T-cell (primary cell): ENCODE measurements at regions not wholly inside any gene's neighbourhood (a gene's known extent, or its start where the extent isn't known, plus 50 kb on each side); places are given as distances from the start of the nearest gene placed in this dataset.
"Not testable (repeated sequence)": the region's sequence is repeated elsewhere in the genome, so short reads cannot be mapped to it uniquely, and the experiment has no call there.

Experiments
- ATAC-seq, 4 experiments: fragments of 200-7000 bp in 3 of 4; fragments of 150-1000 bp in 1 of 4; cut with Tn5 transposase; replicated peaks in 1 of 4; 1 replicate in 3 of 4; 2 replicates in 1 of 4; pipeline ENCODE4 v1.10.0; 2021; ENCODE audit warnings: moderate library complexity in 3 of 4, mild to moderate bottlenecking in 2 of 4, moderate number of reproducible peaks in 1 of 4
- CTCF ChIA-PET, 2 donors: fragments of 300-600 bp; sonication (Branson Sonifier 250); formaldehyde crosslinking; loops; one replicate each; lab custom pipeline; 2022; ENCODE audit warnings: antibody characterized with exemption in 2 of 2; lab: Charles Lee
- POLR2A ChIA-PET, 2 donors: fragments of 300-600 bp; sonication (Branson Sonifier 250); formaldehyde crosslinking; loops; one replicate each; lab custom pipeline; 2022; ENCODE audit warnings: antibody characterized with exemption in 2 of 2; lab: Charles Lee
- DNase-seq, 35 experiments: peaks; one replicate each; pipeline versions ENCODE4 v3.0.0 to v3.0.0-alpha.2; 2013 to 2023
- H3K27ac ChIP-seq: one replicate; pipeline ENCODE4 v1.5.1; 2013; ENCODE audit warnings: low read length
- H3K27me3 ChIP-seq, 2 experiments: replicated peaks in 1 of 2; 1 replicate in 1 of 2; 2 replicates in 1 of 2; pipeline versions ENCODE4 v1.6.1 to v1.7.0; 2013; ENCODE audit warnings: low read length in 1 of 2, mixed read lengths in 1 of 2; ENCODE audit not compliant: control insufficient read depth in 2 of 2, insufficient read depth in 2 of 2; ENCODE audit errors: extremely low read depth in 1 of 2
- H3K36me3 ChIP-seq, 2 donors: 1 replicate in 1 of 2; 2 replicates in 1 of 2; pipeline versions ENCODE4 v1.6.1 to v1.7.0; 2013; ENCODE audit warnings: low read length in 1 of 2; ENCODE audit not compliant: control insufficient read depth in 2 of 2, insufficient read depth in 1 of 2; ENCODE audit errors: extremely low read depth in 1 of 2
- H3K4me1 ChIP-seq, 2 experiments: 1 replicate in 1 of 2; 2 replicates in 1 of 2; pipeline versions ENCODE4 v1.6.1 to v1.7.0; 2013; ENCODE audit warnings: low read length in 2 of 2, mixed read lengths in 1 of 2; ENCODE audit not compliant: insufficient read depth in 2 of 2, control insufficient read depth in 1 of 2; ENCODE audit errors: extremely low read depth in 1 of 2
- H3K4me3 ChIP-seq, 2 donors: 1 replicate in 1 of 2; 2 replicates in 1 of 2; pipeline versions ENCODE4 v1.5.1 to v1.7.0; 2013; ENCODE audit warnings: mild to moderate bottlenecking in 2 of 2, low read length in 1 of 2, moderate library complexity in 1 of 2; ENCODE audit not compliant: control insufficient read depth in 1 of 2; ENCODE audit errors: extremely low read depth in 1 of 2
- H3K9me3 ChIP-seq: 2 replicates; pipeline ENCODE4 v1.7.0; 2013
- H3K27ac Mint-ChIP-seq, 2 donors: one replicate each; pipeline ENCODE4 v1.8.0; 2020 to 2021; ENCODE audit warnings: mild to moderate bottlenecking in 2 of 2, mixed read lengths in 2 of 2
- H3K27me3 Mint-ChIP-seq, 2 donors: one replicate each; pipeline ENCODE4 v1.8.0; 2021 to 2022; ENCODE audit warnings: mixed read lengths in 2 of 2
- H3K36me3 Mint-ChIP-seq: one replicate; pipeline ENCODE4 v1.8.0; 2021; ENCODE audit warnings: mixed read lengths
- H3K4me1 Mint-ChIP-seq, 3 donors: one replicate each; pipeline ENCODE4 v1.8.0; 2020 to 2022; ENCODE audit warnings: mixed read lengths in 3 of 3, mild to moderate bottlenecking in 1 of 3
- H3K4me3 Mint-ChIP-seq, 3 donors: one replicate each; pipeline ENCODE4 v1.8.0; 2020 to 2022; ENCODE audit warnings: mild to moderate bottlenecking in 3 of 3, mixed read lengths in 3 of 3, moderate library complexity in 3 of 3
- H3K9me3 Mint-ChIP-seq, 3 donors: one replicate each; pipeline ENCODE4 v1.8.0; 2020 to 2022; ENCODE audit warnings: mixed read lengths in 3 of 3
- WGBS: methylation state at CpG from one replicate; pipeline ENCODE4 v1.1.5; 2013; ENCODE audit warnings: missing lambda C conversion rate; ENCODE audit not compliant: insufficient coverage; 5-methylcytosine and 5-hydroxymethylcytosine counted together

- Mint-ChIP-seq H3K4me1 (no peaks in the 10 kb centered on the region), H3K4me3 (no peak overlapping the region), H3K9me3 (peaks cover 7 to 13% (median 8%) of the 10 kb centered on the region in 3 donors), H3K27me3 (peaks cover 0 to 7% of the 10 kb centered on the region in 2 donors), H3K27ac (no peak overlapping the region), H3K36me3 (peaks cover 6% of the 10 kb centered on the region)
- H3K4me3 ChIP-seq, result no peak overlapping the region
- H3K9me3 ChIP-seq, result no peaks in the 10 kb centered on the region
- ChIA-PET POLR2A (interaction anchor here (0.7 kb wide), 2 partner anchors 28 to 173 kb away, joined by 3 read pairs; no protein-coding TSS in a partner anchor), CTCF (no interaction called here)
- no peaks in the 10 kb centered on the region for H3K4me1 ChIP-seq
- ATAC-seq (no peak), DNase-seq (no peak)
- no peak overlapping the region for H3K27ac ChIP-seq
- peaks cover 0 to 2% of the 10 kb centered on the region in 2 experiments for H3K27me3 ChIP-seq
- H3K36me3 ChIP-seq, result no peaks in the 10 kb centered on the region
- WGBS, result 100% methylated on average over 1 of the region's 4 CpGs
Measured at GRCh38 chr9:129539446-129539845, 81.5 kb downstream of the C9orf50 start.

GRCh38 chr9:129531860-129532402 lies 89.0 kb downstream of the C9orf50 start:
- peaks cover 0 to 11% of the 10 kb centered on the region in 2 experiments for H3K27me3 ChIP-seq
- H3K4me3 Mint-ChIP-seq, H3K4me3 ChIP-seq, H3K4me1 ChIP-seq, H3K4me1 Mint-ChIP-seq, H3K36me3 Mint-ChIP-seq, POLR2A ChIA-PET, ATAC-seq, H3K27ac Mint-ChIP-seq, H3K36me3 ChIP-seq, DNase-seq, H3K9me3 Mint-ChIP-seq, CTCF ChIA-PET, H3K9me3 ChIP-seq, H3K27ac ChIP-seq: not testable (repeated sequence)
- peaks cover 10% of the 10 kb centered on the region in 2 donors for H3K27me3 Mint-ChIP-seq
- WGBS, result no CpG with 5 or more reads among the region's 5 CpGs

GRCh38 chr9:129527955-129528354 lies 92.9 kb downstream of the C9orf50 start:
- H3K4me1 Mint-ChIP-seq, H3K9me3 ChIP-seq, POLR2A ChIA-PET, H3K36me3 ChIP-seq, H3K4me3 ChIP-seq, H3K9me3 Mint-ChIP-seq, DNase-seq, H3K27ac ChIP-seq, ATAC-seq, H3K36me3 Mint-ChIP-seq, H3K27ac Mint-ChIP-seq, H3K4me3 Mint-ChIP-seq, H3K4me1 ChIP-seq, CTCF ChIA-PET: not testable (repeated sequence)
- peaks cover 0 to 41% of the 10 kb centered on the region in 2 experiments for H3K27me3 ChIP-seq
- peaks cover 15 to 27% of the 10 kb centered on the region in 2 donors for H3K27me3 Mint-ChIP-seq
- WGBS, result no CpG with 5 or more reads among the region's 1 CpG

- H3K27me3 ChIP-seq, result peaks cover 0 to 46% of the 10 kb centered on the region in 2 experiments
- Mint-ChIP-seq H3K27ac (peak overlapping the region in 1 of 2 donors; percentile 37), H3K9me3 (peaks cover 3 to 7% (median 5%) of the 10 kb centered on the region in 3 donors), H3K4me1 (peaks cover 0 to 4% (median 0%) of the 10 kb centered on the region in 3 donors), H3K4me3 (no peak overlapping the region), H3K36me3 (peaks cover 7% of the 10 kb centered on the region), H3K27me3 (peaks cover 12 to 32% of the 10 kb centered on the region in 2 donors)
- H3K4me1 ChIP-seq, result no peaks in the 10 kb centered on the region
- WGBS, result 92% methylated on average over 2 of the region's 3 CpGs
- DNase-seq (no peak), ATAC-seq (no peak)
- no peak overlapping the region for H3K27ac ChIP-seq
- CTCF ChIA-PET, result no interaction called here
- H3K36me3 ChIP-seq, result no peaks in the 10 kb centered on the region
- no peaks in the 10 kb centered on the region for H3K9me3 ChIP-seq
- POLR2A ChIA-PET, result no interaction called here
- no peak overlapping the region for H3K4me3 ChIP-seq
Measured at GRCh38 chr9:129525656-129526196, 95.2 kb downstream of the C9orf50 start.

- Mint-ChIP-seq H3K36me3 (peaks cover 7% of the 10 kb centered on the region), H3K27me3 (peaks cover 10 to 32% of the 10 kb centered on the region in 2 donors), H3K27ac (no peak overlapping the region), H3K9me3 (peaks cover 2 to 7% (median 5%) of the 10 kb centered on the region in 3 donors), H3K4me3 (no peak overlapping the region), H3K4me1 (peaks cover 0 to 2% (median 0%) of the 10 kb centered on the region in 3 donors)
- H3K4me1 ChIP-seq, result no peaks in the 10 kb centered on the region
- DNase-seq (no peak), ATAC-seq (no peak)
- no peak overlapping the region for H3K27ac ChIP-seq
- POLR2A ChIA-PET, result no interaction called here
- WGBS, result 68% methylated on average over 14 of the region's 17 CpGs
- H3K36me3 ChIP-seq, result no peaks in the 10 kb centered on the region
- no peak overlapping the region for H3K4me3 ChIP-seq
- CTCF ChIA-PET, result no interaction called here
- H3K27me3 ChIP-seq, result peaks cover 0 to 49% of the 10 kb centered on the region in 2 experiments
- no peaks in the 10 kb centered on the region for H3K9me3 ChIP-seq
Measured at GRCh38 chr9:129524582-129525270, 96.2 kb downstream of the C9orf50 start.

GRCh38 chr9:129523943-129524581 lies 96.8 kb downstream of the C9orf50 start:
- no peak overlapping the region for H3K4me3 Mint-ChIP-seq
- CTCF ChIA-PET, result interaction anchor here in 1 of 2 donors (0.6 kb wide), 1 partner anchor 25 kb away, joined by 6 read pairs; no protein-coding TSS in a partner anchor
- no peak overlapping the region for H3K27ac Mint-ChIP-seq
- H3K9me3 Mint-ChIP-seq, result peaks cover 0 to 7% (median 5%) of the 10 kb centered on the region in 3 donors
- POLR2A ChIA-PET, result no interaction called here
- H3K27ac ChIP-seq, result no peak overlapping the region
- no peaks in the 10 kb centered on the region for H3K9me3 ChIP-seq
- no peaks in the 10 kb centered on the region for H3K36me3 ChIP-seq
- no peak for DNase-seq
- H3K4me1 Mint-ChIP-seq, result no peaks in the 10 kb centered on the region
- H3K4me3 ChIP-seq, result no peak overlapping the region
- WGBS, result 95% methylated on average over 4 of the region's 8 CpGs
- peaks cover 9 to 32% of the 10 kb centered on the region in 2 donors for H3K27me3 Mint-ChIP-seq
- no peaks in the 10 kb centered on the region for H3K4me1 ChIP-seq
- peaks cover 5% of the 10 kb centered on the region for H3K36me3 Mint-ChIP-seq
- ATAC-seq, result no peak
- H3K27me3 ChIP-seq, result peaks cover 0 to 49% of the 10 kb centered on the region in 2 experiments
